Endothelial cell of umbilical vein (primary cell): ENCODE measurements at regions not wholly inside any gene's neighbourhood (a gene's known extent, or its start where the extent isn't known, plus 50 kb on each side); places are given as distances from the start of the nearest gene placed in this dataset.

Experiments
- BruUV-seq: library from RNA; stranded (reverse); fragments of 400-500 nt; replicated peaks from 2 replicates; lab custom pipeline; 2021; lab: Mats Ljungman, UMichigan
- CTCF ChIA-PET: fragments of 300-600, 350-600 bp; sonication (Branson Sonifier 250); formaldehyde crosslinking; loops from one replicate; lab custom pipeline; 2021; ENCODE audit warnings: antibody characterized with exemption, inconsistent platforms; lab: Charles Lee
- POLR2A ChIA-PET: fragments of 300-600, 350-600 bp; sonication (Branson Sonifier 250); formaldehyde crosslinking; loops from one replicate; lab custom pipeline; 2021; ENCODE audit warnings: antibody characterized with exemption, inconsistent platforms; lab: Charles Lee
- DNase-seq: peaks from one replicate; pipeline ENCODE4 v3.0.0-alpha.2; 2011; ENCODE audit warnings: low read depth, low spot score
- FAIRE-seq: peaks from 2 replicates; lab custom pipeline; 2011; peaks lifted over from hg19 to GRCh38; lab: Jason Lieb, UNC
- H2AFZ ChIP-seq: 2 replicates; pipeline ENCODE4 v1.6.0; 2012; ENCODE audit warnings: low read depth, low read length, control low read depth, inconsistent platforms
- H3K27ac ChIP-seq: 2 replicates; pipeline ENCODE4 v1.5.1; 2011; ENCODE audit warnings: low read depth, mild to moderate bottlenecking, control low read depth, low read length, moderate library complexity; ENCODE audit not compliant: insufficient read depth
- H3K27me3 ChIP-seq, 2 experiments: 2 replicates each; pipeline versions ENCODE4 v1.6.0 to v1.6.1; 2011; ENCODE audit warnings: low read length in 2 of 2, mixed read lengths in 1 of 2; ENCODE audit not compliant: control insufficient read depth in 2 of 2, insufficient read depth in 2 of 2
- H3K36me3 ChIP-seq, 2 experiments: 2 replicates in 1 of 2; 3 replicates in 1 of 2; pipeline ENCODE4 v1.5.1; 2011; ENCODE audit warnings: low read length in 2 of 2, mild to moderate bottlenecking in 1 of 2, moderate library complexity in 1 of 2; ENCODE audit not compliant: control insufficient read depth in 2 of 2, insufficient read depth in 2 of 2; ENCODE audit errors: extremely low read depth in 1 of 2
- H3K4me1 ChIP-seq: 3 replicates; pipeline ENCODE4 v1.5.1; 2011; ENCODE audit warnings: mild to moderate bottlenecking, low read length; ENCODE audit not compliant: control insufficient read depth, insufficient read depth; ENCODE audit errors: extremely low read depth
- H3K4me2 ChIP-seq: 2 replicates; pipeline ENCODE4 v1.6.1; 2011; ENCODE audit warnings: low read length, control low read depth, mixed read lengths; ENCODE audit not compliant: insufficient read depth
- H3K4me3 ChIP-seq, 3 experiments: fragments of 200-600 bp in 1 of 3; sonication (generic), shearing (Covaris generic) in 1 of 3; replicated peaks in 1 of 3; 2 replicates each; pipeline ENCODE4 v1.5.1; 2011 to 2016; ENCODE audit warnings: control low read depth in 3 of 3, low read length in 3 of 3, mild to moderate bottlenecking in 2 of 3, inconsistent platforms in 1 of 3, low read depth in 1 of 3, moderate library complexity in 1 of 3; ENCODE audit not compliant: insufficient read depth in 1 of 3
- H3K79me2 ChIP-seq: 2 replicates; pipeline ENCODE4 v1.6.0; 2012; ENCODE audit warnings: low read length, inconsistent platforms; ENCODE audit not compliant: control insufficient read depth, insufficient read depth
- H3K9ac ChIP-seq: replicated peaks from 2 replicates; pipeline ENCODE3; 2011; ENCODE audit warnings: low read length, control low read depth; ENCODE audit not compliant: insufficient read depth; ENCODE audit errors: extremely low read depth
- H3K9me1 ChIP-seq: replicated peaks from 3 replicates; pipeline ENCODE4 v1.6.0; 2011; ENCODE audit warnings: mild to moderate bottlenecking, low read length; ENCODE audit not compliant: control insufficient read depth, insufficient read depth; ENCODE audit errors: extremely low read depth
- H3K9me3 ChIP-seq: replicated peaks from 2 replicates; pipeline ENCODE4 v1.5.1; 2012; ENCODE audit warnings: low read length, inconsistent platforms; ENCODE audit not compliant: control insufficient read depth, insufficient read depth
- H4K20me1 ChIP-seq: replicated peaks from 2 replicates; pipeline ENCODE3; 2011; ENCODE audit warnings: mild to moderate bottlenecking, low read length; ENCODE audit not compliant: control insufficient read depth, insufficient read depth; ENCODE audit errors: extremely low read depth
- CTCF ChIP-seq, 2 donors: IDR thresholded peaks; 1 replicate in 1 of 2; 2 replicates in 1 of 2; pipeline ENCODE4 v1.5.1; 2011; ENCODE audit warnings: low read length in 2 of 2, mild to moderate bottlenecking in 2 of 2, moderate library complexity in 2 of 2, control low read depth in 1 of 2, inconsistent platforms in 1 of 2, low read depth in 1 of 2; ENCODE audit not compliant: insufficient read depth in 1 of 2; ENCODE audit errors: extremely low read depth in 1 of 2
- EZH2 ChIP-seq: IDR thresholded peaks from 2 replicates; pipeline ENCODE4 v1.6.1; 2012; ENCODE audit warnings: borderline replicate concordance, low read depth, mild to moderate bottlenecking, moderate library complexity, low read length, inconsistent platforms; ENCODE audit not compliant: severe bottlenecking
- FOS ChIP-seq: IDR thresholded peaks from 2 replicates; pipeline ENCODE4 v1.6.1; 2011; ENCODE audit warnings: mild to moderate bottlenecking, low read length, moderate library complexity, borderline replicate concordance; ENCODE audit not compliant: insufficient read depth
- GATA2 ChIP-seq: IDR thresholded peaks from 2 replicates; pipeline ENCODE4 v1.7.0; 2011; ENCODE audit warnings: low read depth, mild to moderate bottlenecking, moderate library complexity, mixed read lengths, low read length; ENCODE audit not compliant: insufficient read length, insufficient read depth
- JUN ChIP-seq: IDR thresholded peaks from 2 replicates; pipeline ENCODE4 v1.6.1; 2011; ENCODE audit warnings: borderline replicate concordance, low read depth; ENCODE audit not compliant: insufficient read length, insufficient read depth
- MAX ChIP-seq: IDR thresholded peaks from 2 replicates; pipeline ENCODE4 v1.6.1; 2011; ENCODE audit not compliant: insufficient read depth, insufficient read length
- MYC ChIP-seq: IDR thresholded peaks from one replicate; pipeline ENCODE4 v1.6.1; 2011; ENCODE audit warnings: mild to moderate bottlenecking, low read depth, low read length
- POLR2A ChIP-seq: IDR thresholded peaks from 2 replicates; pipeline ENCODE4 v1.6.1; 2012; ENCODE audit warnings: low read depth, mild to moderate bottlenecking, control low read depth, low read length
- POLR2AphosphoS5 ChIP-seq: IDR thresholded peaks from 2 replicates; pipeline ENCODE4 v1.6.1; 2012; ENCODE audit warnings: low read depth, mild to moderate bottlenecking, control low read depth, low read length, moderate library complexity; ENCODE audit not compliant: insufficient read depth
- dilution Hi-C: fragments of 300-500 bp; cut with MboI; formaldehyde crosslinking; loops from one replicate; pipeline ENCODE4 v1.15.0; 2019; ENCODE audit warnings: low sequenced_read_pairs; ENCODE audit not compliant: extremely low pct_ligation_motif_present
- intact Hi-C: fragments of 100-400 bp; cut with micrococcal nuclease; formaldehyde crosslinking; loops from one replicate; pipeline ENCODE4 v1.10.0; 2022

GRCh38 chr2:60675301-60675700, 80.8 kb upstream of the PAPOLG start:
- Histone ChIP-seq H3K36me3 (no peaks in the 10 kb centered on the region), H3K4me2 (no peak overlapping the region), H3K27me3 (peaks cover 0 to 4% of the 10 kb centered on the region in 2 experiments), H3K9me1 (no peaks in the 10 kb centered on the region), H3K4me3 (no peak overlapping the region), H4K20me1 (no peaks in the 10 kb centered on the region), H3K9ac (no peak overlapping the region), H2AFZ (no peak overlapping the region), H3K79me2 (no peaks in the 10 kb centered on the region), H3K9me3 (no peaks in the 10 kb centered on the region), H3K4me1 (no peaks in the 10 kb centered on the region), H3K27ac (no peak overlapping the region)
- no TSS peak for BruUV-seq
- ChIA-PET CTCF (interaction anchor here (0.6 to 3.5 kb wide), 26 partner anchors 10 to 1913 kb away, joined by 3 to 24 read pairs (median 5); no protein-coding TSS in a partner anchor), POLR2A (no interaction called here)
- no peak for FAIRE-seq
- intact Hi-C loops (loop anchor here (10.0 kb wide), 1 partner anchor 1910 kb away; no protein-coding TSS in a partner anchor), dilution Hi-C loops (no loop called here)
- TF ChIP-seq POLR2A (no peak), CTCF (IDR thresholded peaks at IDR 0.05; ENCODE audit: extremely low read depth in 1 of 2, insufficient read depth in 1 of 2, low read depth in 1 of 2, low read length in 2 of 2) (no peak), MAX (no peak), MYC (no peak), EZH2 (no peak), FOS (no peak), POLR2AphosphoS5 (no peak), GATA2 (no peak), JUN (no peak)
- DNase-seq, result no peak
